ENCODE measurements at regions not wholly inside any gene's neighbourhood (a gene's known extent, or its start where the extent isn't known, plus 50 kb on each side); places are given as distances from the start of the nearest gene placed in this dataset.
A peak's percentile ranks its signal among the peaks of the same experiment; 100 is the strongest.

- Histone ChIP-seq H2AFZ (ENCODE audit: low read depth, low read length) (no peak overlapping the region), H3K27me3 (ENCODE audit: low read depth, low read length) (no peaks in the 10 kb centered on the region), H3K9me3 (ENCODE audit: insufficient read depth, low read length) (no peaks in the 10 kb centered on the region), H3K4me1 (ENCODE audit: low read length) (peaks cover 3% of the 10 kb centered on the region; the same call in 1 of the 2 replicates), H3K4me3 (ENCODE audit: low read length) (no peak overlapping the region), H3K27ac (ENCODE audit: low read length) (no peak overlapping the region), H3K79me2 (ENCODE audit: low read length) (no peaks in the 10 kb centered on the region), H3K36me3 (replicated peaks; ENCODE audit: low read depth, low read length) (no peaks in the 10 kb centered on the region), H3K4me2 (ENCODE audit: low read length) (no peak overlapping the region), H3K9ac (ENCODE audit: low read length) (no peak overlapping the region), H4K20me1 (ENCODE audit: insufficient read depth, low read length) (no peaks in the 10 kb centered on the region)
- TF ChIP-seq EZH2phosphoT487 (IDR thresholded peaks at IDR 0.05; ENCODE audit: low read depth) = no peak
- TF ChIP-seq, protein P1, sequence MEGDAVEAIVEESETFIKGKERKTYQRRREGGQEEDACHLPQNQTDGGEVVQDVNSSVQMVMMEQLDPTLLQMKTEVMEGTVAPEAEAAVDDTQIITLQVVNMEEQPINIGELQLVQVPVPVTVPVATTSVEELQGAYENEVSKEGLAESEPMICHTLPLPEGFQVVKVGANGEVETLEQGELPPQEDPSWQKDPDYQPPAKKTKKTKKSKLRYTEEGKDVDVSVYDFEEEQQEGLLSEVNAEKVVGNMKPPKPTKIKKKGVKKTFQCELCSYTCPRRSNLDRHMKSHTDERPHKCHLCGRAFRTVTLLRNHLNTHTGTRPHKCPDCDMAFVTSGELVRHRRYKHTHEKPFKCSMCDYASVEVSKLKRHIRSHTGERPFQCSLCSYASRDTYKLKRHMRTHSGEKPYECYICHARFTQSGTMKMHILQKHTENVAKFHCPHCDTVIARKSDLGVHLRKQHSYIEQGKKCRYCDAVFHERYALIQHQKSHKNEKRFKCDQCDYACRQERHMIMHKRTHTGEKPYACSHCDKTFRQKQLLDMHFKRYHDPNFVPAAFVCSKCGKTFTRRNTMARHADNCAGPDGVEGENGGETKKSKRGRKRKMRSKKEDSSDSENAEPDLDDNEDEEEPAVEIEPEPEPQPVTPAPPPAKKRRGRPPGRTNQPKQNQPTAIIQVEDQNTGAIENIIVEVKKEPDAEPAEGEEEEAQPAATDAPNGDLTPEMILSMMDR (IDR thresholded peaks at IDR 0.05; ENCODE audit: low read depth, low read length) = no peak
Measured at GRCh38 chr7:47651355-47652317, 69.7 kb upstream of the TNS3 start.

GRCh38 chr7:47649919-47650318 lies 68.0 kb upstream of the TNS3 start:
- Histone ChIP-seq H3K4me2 (ENCODE audit: low read length) (no peak overlapping the region), H3K9me3 (ENCODE audit: insufficient read depth, low read length) (no peaks in the 10 kb centered on the region), H2AFZ (ENCODE audit: low read depth, low read length) (no peak overlapping the region), H3K27me3 (ENCODE audit: low read depth, low read length) (no peaks in the 10 kb centered on the region), H3K4me3 (ENCODE audit: low read length) (no peak overlapping the region), H3K36me3 (replicated peaks; ENCODE audit: low read depth, low read length) (no peaks in the 10 kb centered on the region), H3K27ac (ENCODE audit: low read length) (no peak overlapping the region), H4K20me1 (ENCODE audit: insufficient read depth, low read length) (no peaks in the 10 kb centered on the region), H3K4me1 (ENCODE audit: low read length) (peaks cover 3% of the 10 kb centered on the region; the same call in 1 of the 2 replicates), H3K79me2 (ENCODE audit: low read length) (no peaks in the 10 kb centered on the region), H3K9ac (ENCODE audit: low read length) (no peak overlapping the region)
- TF ChIP-seq EZH2phosphoT487 (IDR thresholded peaks at IDR 0.05; ENCODE audit: low read depth) = no peak
- TF ChIP-seq, protein P1 (IDR thresholded peaks at IDR 0.05; ENCODE audit: low read depth, low read length) = no peak

DNA sequence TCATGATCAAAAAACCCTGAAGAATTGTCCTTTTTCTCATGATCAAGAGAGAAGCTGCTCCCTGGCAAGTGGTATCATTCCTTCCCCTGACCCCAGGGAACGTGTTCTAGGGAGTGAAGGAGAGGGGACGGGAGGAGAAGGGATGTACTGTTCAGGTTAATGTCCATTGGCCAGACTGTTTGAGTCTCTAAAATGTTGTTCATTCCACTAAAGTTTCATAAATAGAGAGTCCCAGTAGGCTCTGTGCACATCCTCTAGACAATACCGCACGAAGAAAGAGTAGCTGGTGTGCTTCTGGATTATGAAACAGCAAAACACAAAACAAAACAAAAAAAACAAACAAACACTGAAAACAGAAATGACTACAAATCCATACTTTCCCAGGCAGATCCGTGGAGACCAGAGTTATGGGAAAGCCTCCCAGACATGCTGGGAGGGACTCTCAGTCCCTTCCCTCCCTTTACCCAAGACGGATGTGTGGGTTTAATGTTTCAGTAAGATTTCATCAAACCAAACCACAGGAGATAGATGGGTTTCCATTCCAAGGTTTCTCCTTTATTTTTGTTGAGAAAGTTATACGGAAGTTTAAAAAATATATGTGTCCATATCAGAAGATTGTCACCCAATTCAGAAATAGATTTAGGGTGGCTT lies 66.5 kb upstream of the TNS3 start:
- Histone ChIP-seq H4K20me1 (ENCODE audit: insufficient read depth, low read length) (no peaks in the 10 kb centered on the region), H3K27me3 (ENCODE audit: low read depth, low read length) (no peaks in the 10 kb centered on the region), H3K79me2 (ENCODE audit: low read length) (no peaks in the 10 kb centered on the region), H3K9ac (ENCODE audit: low read length) (no peak overlapping the region), H3K9me3 (ENCODE audit: insufficient read depth, low read length) (peaks cover 5% of the 10 kb centered on the region; the same call in 1 of the 2 replicates), H3K4me3 (ENCODE audit: low read length) (no peak overlapping the region), H3K4me2 (ENCODE audit: low read length) (no peak overlapping the region), H3K36me3 (replicated peaks; ENCODE audit: low read depth, low read length) (peaks cover 2% of the 10 kb centered on the region), H2AFZ (ENCODE audit: low read depth, low read length) (no peak overlapping the region), H3K4me1 (ENCODE audit: low read length) (peaks cover 3% of the 10 kb centered on the region; the same call in 1 of the 2 replicates), H3K27ac (ENCODE audit: low read length) (no peak overlapping the region)
- TF ChIP-seq EZH2phosphoT487 (IDR thresholded peaks at IDR 0.05; ENCODE audit: low read depth) = no peak
- TF ChIP-seq, protein P1 (IDR thresholded peaks at IDR 0.05; ENCODE audit: low read depth, low read length) = no peak

GRCh38 chr7:47647918-47648250 lies 66.0 kb upstream of the TNS3 start:
- Histone ChIP-seq H3K9me3 (ENCODE audit: insufficient read depth, low read length) (peaks cover 7% of the 10 kb centered on the region; the same call in 1 of the 2 replicates), H3K4me2 (ENCODE audit: low read length) (no peak overlapping the region), H3K27ac (ENCODE audit: low read length) (no peak overlapping the region), H3K27me3 (ENCODE audit: low read depth, low read length) (no peaks in the 10 kb centered on the region), H3K79me2 (ENCODE audit: low read length) (no peaks in the 10 kb centered on the region), H3K36me3 (replicated peaks; ENCODE audit: low read depth, low read length) (peaks cover 2% of the 10 kb centered on the region), H4K20me1 (ENCODE audit: insufficient read depth, low read length) (no peaks in the 10 kb centered on the region), H3K4me3 (ENCODE audit: low read length) (no peak overlapping the region), H3K4me1 (ENCODE audit: low read length) (peaks cover 3% of the 10 kb centered on the region; the same call in 1 of the 2 replicates), H3K9ac (ENCODE audit: low read length) (no peak overlapping the region), H2AFZ (ENCODE audit: low read depth, low read length) (peak overlapping the region; percentile 59; the same call in 1 of the 2 replicates)
- TF ChIP-seq, protein P1 (IDR thresholded peaks at IDR 0.05; ENCODE audit: low read depth, low read length) = no peak
- no peak for TF ChIP-seq EZH2phosphoT487 (IDR thresholded peaks at IDR 0.05; ENCODE audit: low read depth)
